ENCODE measurements at regions not wholly inside any gene's neighbourhood (a gene's known extent, or its start where the extent isn't known, plus 50 kb on each side); places are given as distances from the start of the nearest gene placed in this dataset.

DNA sequence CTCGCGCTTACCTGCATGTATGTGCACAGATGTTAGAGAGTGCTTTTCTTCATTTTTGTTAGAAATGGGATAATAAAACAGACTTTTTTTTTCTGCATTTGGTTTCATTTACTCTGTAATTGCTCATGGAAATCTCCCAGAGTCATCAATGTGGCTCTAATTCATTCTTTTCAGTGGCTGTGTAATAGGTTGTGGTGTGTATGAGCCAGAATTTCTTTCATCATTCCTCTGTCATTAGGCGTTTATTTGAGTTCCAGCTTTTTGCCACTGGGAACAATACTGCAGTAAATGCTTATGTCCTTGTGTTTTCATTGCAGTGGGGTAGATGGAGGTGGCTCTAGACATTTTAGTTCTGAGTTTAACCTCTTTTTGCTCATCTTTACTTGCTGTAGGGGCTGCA is 118.9 kb downstream of the NXNL2 start:
- TF ChIP-seq SP1 (IDR thresholded peaks at IDR 0.05; ENCODE audit: low read depth, low read length) (no peak), ZNF24 (IDR thresholded peaks at IDR 0.05) (no peak), ASH2L (IDR thresholded peaks at IDR 0.05; ENCODE audit: borderline replicate concordance, low read depth) (no peak), WRNIP1 (IDR thresholded peaks at IDR 0.05; ENCODE audit: borderline replicate concordance, low read depth, low read length) (no peak), HDAC2 (IDR thresholded peaks at IDR 0.05) (no peak), NFIC (IDR thresholded peaks at IDR 0.05; ENCODE audit: low read depth, low read length) (no peak)
- TF ChIP-seq, protein P1, sequence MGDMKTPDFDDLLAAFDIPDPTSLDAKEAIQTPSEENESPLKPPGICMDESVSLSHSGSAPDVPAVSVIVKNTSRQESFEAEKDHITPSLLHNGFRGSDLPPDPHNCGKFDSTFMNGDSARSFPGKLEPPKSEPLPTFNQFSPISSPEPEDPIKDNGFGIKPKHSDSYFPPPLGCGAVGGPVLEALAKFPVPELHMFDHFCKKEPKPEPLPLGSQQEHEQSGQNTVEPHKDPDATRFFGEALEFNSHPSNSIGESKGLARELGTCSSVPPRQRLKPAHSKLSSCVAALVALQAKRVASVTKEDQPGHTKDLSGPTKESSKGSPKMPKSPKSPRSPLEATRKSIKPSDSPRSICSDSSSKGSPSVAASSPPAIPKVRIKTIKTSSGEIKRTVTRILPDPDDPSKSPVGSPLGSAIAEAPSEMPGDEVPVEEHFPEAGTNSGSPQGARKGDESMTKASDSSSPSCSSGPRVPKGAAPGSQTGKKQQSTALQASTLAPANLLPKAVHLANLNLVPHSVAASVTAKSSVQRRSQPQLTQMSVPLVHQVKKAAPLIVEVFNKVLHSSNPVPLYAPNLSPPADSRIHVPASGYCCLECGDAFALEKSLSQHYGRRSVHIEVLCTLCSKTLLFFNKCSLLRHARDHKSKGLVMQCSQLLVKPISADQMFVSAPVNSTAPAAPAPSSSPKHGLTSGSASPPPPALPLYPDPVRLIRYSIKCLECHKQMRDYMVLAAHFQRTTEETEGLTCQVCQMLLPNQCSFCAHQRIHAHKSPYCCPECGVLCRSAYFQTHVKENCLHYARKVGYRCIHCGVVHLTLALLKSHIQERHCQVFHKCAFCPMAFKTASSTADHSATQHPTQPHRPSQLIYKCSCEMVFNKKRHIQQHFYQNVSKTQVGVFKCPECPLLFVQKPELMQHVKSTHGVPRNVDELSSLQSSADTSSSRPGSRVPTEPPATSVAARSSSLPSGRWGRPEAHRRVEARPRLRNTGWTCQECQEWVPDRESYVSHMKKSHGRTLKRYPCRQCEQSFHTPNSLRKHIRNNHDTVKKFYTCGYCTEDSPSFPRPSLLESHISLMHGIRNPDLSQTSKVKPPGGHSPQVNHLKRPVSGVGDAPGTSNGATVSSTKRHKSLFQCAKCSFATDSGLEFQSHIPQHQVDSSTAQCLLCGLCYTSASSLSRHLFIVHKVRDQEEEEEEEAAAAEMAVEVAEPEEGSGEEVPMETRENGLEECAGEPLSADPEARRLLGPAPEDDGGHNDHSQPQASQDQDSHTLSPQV (IDR thresholded peaks at IDR 0.05) = no peak
- Histone ChIP-seq H4K20me1 (ENCODE audit: control insufficient read depth, insufficient read depth) (no peaks in the 10 kb centered on the region), H3K79me2 (ENCODE audit: control insufficient read depth, insufficient read depth, low read length) (no peaks in the 10 kb centered on the region), H3K4me1 (ENCODE audit: control insufficient read depth, insufficient read depth, low read length) (no peaks in the 10 kb centered on the region), H2AFZ (ENCODE audit: control insufficient read depth, low read depth, low read length) (no peak overlapping the region), H3K4me3 (no peak overlapping the region), H3K9me3 (replicated peaks; ENCODE audit: control insufficient read depth, insufficient read depth, low read length) (no peaks in the 10 kb centered on the region), H3K9ac (ENCODE audit: control insufficient read depth, insufficient read depth, low read length) (no peak overlapping the region), H3K27me3 (replicated peaks in 1 of 2; ENCODE audit: control insufficient read depth in 2 of 2, insufficient read depth in 2 of 2, low read length in 1 of 2) (no peaks in the 10 kb centered on the region), H3K36me3 (ENCODE audit: control insufficient read depth in 2 of 2, insufficient read depth in 2 of 2, low read length in 1 of 2) (no peaks in the 10 kb centered on the region), H3K27ac (ENCODE audit: control insufficient read depth, insufficient read depth) (no peak overlapping the region), H3K4me2 (ENCODE audit: control insufficient read depth, insufficient read depth) (no peak overlapping the region)
- in situ Hi-C loops (cut with MboI) (loop anchor here (10.0 kb wide), 1 partner anchor 59 kb away; no protein-coding TSS in a partner anchor), intact Hi-C loops (cut with micrococcal nuclease; ENCODE audit: unreplicated experiment) (no loop called here)
- no peak for FAIRE-seq
- no TSS peak for BruUV-seq (replicated peaks)
- no peak for DNase-seq (ENCODE audit: low read depth, low spot score)
- RAD21 ChIA-PET (ENCODE audit: unreplicated experiment) = no interaction called here
- POLR2A ChIA-PET = no interaction called here
- SMC1A ChIA-PET (ENCODE audit: uncharacterized antibody, unreplicated experiment) = no interaction called here
- CTCF ChIA-PET = no interaction called here
- ATAC-seq = no peak
- WGBS (ENCODE audit: insufficient coverage, insufficient replicate concordance, low lambda C conversion rate, missing lambda C conversion rate) = 67% methylated on average over 3 of the region's 3 CpGs
